GM21367 (cell line): ENCODE measurements at regions not wholly inside any gene's neighbourhood (a gene's known extent, or its start where the extent isn't known, plus 50 kb on each side); places are given as distances from the start of the nearest gene placed in this dataset.
"Not testable (repeated sequence)": the region's sequence is repeated elsewhere in the genome, so short reads cannot be mapped to it uniquely, and the experiment has no call there.

Source experiments
- ATAC-seq: cut with Tn5 transposase; IDR thresholded peaks from one replicate; pipeline ENCODE4 v1.9.1; 2021; ENCODE audit not compliant: unreplicated experiment

- ATAC-seq, result not testable (repeated sequence)
These were observed 724.3 kb downstream of the TTLL7 start for GRCh38 chr1:83274656-83275055.

DNA sequence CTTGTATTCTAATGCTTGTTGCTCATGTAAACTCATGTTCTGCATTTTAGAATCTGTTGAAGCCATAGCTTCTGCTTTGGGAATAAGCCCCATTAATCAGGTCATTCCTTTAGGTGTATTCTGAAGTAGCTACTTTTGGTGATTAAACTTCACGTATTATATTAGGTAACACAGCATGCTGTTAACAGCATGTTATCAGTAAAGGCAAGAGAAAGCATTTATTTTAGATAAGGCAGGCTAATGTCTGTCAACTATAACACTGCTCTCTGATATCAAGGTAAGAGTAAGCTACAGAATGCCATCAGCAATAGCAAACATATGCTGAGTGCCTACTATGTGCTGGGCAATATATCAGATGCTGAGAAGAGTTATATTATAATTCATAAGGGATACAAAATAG, 726.4 kb downstream of the TTLL7 start:
- not testable (repeated sequence) for ATAC-seq

GRCh38 chr1:83271834-83272233, 727.1 kb downstream of the TTLL7 start:
- ATAC-seq, result not testable (repeated sequence)

DNA sequence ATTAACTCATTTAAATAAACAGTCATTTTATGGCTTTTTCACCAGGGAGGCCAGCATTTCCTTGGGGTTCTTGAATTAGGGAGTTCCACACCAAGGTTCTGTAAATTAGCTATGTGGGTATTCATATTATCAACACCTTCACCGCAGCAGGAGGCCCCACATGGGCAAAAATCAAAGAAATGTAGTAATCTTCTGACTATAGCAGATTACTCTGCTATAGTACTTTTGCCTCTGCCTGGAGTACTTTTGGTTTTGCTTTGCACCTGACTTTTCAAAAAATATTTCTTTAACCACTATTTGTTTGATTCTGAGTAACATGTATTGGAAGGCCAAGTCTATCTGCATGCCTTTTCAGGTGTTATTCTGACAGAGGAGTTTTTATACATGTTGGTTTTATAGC, 728.1 kb downstream of the TTLL7 start:
- ATAC-seq, result not testable (repeated sequence)

DNA sequence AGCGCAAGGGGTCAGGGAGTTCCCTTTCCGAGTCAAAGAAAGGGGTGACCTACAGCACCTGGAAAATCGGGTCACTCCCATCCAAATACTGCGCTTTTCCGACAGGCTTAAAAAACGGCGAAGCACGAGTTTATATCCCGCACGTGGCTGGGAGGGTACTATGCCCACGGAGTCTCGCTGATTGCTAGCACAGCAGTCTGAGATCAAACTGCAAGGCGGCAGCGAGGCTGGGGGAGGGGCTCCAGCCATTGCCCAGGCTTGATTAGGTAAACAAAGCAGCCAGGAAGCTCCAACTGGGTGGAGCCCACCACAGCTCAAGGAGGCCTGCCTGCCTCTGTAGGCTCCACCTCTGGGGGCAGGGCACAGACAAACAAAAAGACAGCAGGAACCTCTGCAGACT, 735.1 kb downstream of the TTLL7 start:
- ATAC-seq, result not testable (repeated sequence)

DNA sequence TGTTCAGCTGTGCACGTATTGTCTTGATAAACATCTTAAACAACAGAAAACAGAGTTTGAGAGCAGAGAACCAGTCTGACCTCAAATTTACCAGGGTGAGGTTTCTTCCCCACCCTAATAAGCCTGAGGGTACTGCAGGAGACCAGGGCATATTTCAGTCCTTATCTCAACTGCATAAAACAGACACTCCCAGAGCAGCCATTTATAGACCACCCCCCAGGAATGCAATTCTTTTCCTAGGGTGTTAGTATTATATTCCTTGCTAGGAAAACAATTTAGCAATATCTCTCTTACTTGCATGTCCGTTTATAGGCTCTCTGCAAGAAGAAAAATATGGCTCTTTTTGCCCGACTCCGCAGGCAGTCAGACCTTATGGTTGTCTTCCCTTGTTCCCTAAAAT, 747.2 kb downstream of the TTLL7 start:
- not testable (repeated sequence) for ATAC-seq

DNA sequence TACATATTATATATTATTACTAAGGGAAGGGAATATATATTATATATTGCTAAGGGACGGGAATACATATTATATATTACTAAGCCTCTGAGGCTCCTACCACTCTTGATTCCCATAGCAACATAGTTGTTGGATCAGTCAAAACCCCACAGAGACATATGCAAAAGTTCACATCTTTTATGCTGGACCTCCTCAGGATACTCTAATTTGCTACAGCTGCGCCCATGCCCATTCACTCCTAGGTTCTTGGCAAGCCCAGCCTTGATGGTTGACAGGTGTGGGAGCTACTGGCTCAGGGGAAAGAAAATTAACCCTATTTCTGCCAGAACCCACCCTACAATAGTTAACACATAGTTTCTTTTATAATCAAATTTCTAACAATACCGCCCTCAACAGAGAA, 752.2 kb downstream of the TTLL7 start:
- ATAC-seq, result not testable (repeated sequence)

GRCh38 chr1:83244832-83245231, 754.1 kb downstream of the TTLL7 start:
- not testable (repeated sequence) for ATAC-seq

- not testable (repeated sequence) for ATAC-seq
These were observed 759.4 kb downstream of the TTLL7 start for GRCh38 chr1:83239568-83239967.

DNA sequence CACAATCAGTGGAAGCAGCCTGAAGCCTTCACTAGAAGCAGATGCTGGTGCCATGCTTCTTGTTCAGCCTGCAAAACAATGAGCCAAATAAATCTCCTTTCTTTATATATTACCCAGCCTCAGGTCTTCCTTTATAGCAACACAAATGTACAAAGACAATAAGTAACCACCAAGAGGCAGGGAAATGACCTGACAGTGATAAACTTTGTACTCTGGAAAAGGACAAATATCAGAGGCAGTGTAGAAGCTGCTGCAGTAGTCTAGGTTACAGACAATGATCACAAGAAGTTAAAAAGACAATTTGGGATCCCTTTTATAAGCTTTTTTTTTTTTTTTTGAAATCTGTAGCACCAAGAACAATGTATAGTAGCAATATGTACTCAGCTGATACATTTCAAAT, 760.3 kb downstream of the TTLL7 start:
- ATAC-seq, result not testable (repeated sequence)

- ATAC-seq, result not testable (repeated sequence)
These were observed 779.1 kb downstream of the TTLL7 start for GRCh38 chr1:83219788-83220187.

- not testable (repeated sequence) for ATAC-seq
These were observed 780.8 kb downstream of the TTLL7 start for GRCh38 chr1:83218036-83218716.

DNA sequence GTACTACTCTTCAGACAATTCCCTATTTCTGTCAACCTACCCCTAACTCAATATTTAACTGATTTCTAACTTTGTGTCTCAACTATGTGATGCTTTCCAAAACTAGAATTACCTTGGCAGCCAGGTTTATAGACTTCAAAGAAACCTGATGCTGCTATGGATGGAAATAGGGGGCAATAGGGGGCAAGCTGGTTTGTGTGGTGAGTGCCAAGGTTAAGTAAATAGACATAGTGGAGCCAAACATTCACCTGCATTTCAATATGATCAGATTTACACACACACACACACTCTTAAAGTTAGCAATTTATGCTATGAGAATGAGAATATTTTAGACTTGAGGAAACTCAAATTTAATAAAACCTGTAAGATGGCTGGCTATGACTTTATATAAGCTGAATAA, 784.6 kb downstream of the TTLL7 start:
- not testable (repeated sequence) for ATAC-seq

DNA sequence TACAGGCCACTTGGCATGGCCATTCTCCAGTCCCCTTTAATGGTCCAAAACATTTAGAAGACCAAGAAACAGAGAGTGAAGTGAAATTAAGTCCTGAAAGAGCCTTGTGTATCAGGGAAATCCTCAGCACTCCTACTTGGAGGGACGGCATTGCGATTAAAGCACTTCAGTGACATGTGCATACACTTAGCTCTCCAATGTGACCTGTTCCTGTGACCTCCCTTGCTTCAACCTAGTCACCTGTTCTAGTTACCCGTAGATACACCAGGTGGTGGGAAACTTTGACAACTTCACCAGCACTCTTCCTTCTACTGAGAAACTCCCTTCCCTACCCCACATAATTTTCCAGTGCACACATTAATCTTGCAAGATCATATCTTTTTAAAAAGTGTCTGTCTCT, 785.3 kb downstream of the TTLL7 start:
- ATAC-seq, result not testable (repeated sequence)

- ATAC-seq, result not testable (repeated sequence)
These were observed 786.9 kb downstream of the TTLL7 start for GRCh38 chr1:83212033-83212432.

GRCh38 chr1:83208540-83208939, 790.4 kb downstream of the TTLL7 start:
- ATAC-seq, result not testable (repeated sequence)

DNA sequence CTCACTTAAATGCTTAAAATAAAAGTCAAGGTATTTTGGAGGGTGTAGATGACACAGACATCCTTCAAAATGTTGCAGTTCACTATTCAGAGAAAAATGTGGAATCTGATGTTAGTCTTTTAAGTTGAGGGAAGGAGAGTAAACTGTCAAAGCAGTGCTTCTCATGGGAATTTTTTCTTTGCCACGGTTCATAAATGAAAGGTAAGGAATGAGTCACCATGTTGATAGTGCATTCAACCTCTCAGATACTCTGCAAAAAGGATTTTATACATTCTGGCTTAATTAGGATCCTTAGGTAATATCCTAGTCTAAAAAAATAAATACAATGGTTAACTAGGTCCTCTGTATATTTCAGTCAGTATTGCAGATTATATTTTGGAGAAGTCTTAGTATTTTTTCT, 804.3 kb downstream of the TTLL7 start:
- ATAC-seq, result not testable (repeated sequence)

GRCh38 chr1:83182033-83182728, 816.8 kb downstream of the TTLL7 start:
- ATAC-seq, result not testable (repeated sequence)

- not testable (repeated sequence) for ATAC-seq
These were observed 818.3 kb downstream of the TTLL7 start for GRCh38 chr1:83180621-83181020.

DNA sequence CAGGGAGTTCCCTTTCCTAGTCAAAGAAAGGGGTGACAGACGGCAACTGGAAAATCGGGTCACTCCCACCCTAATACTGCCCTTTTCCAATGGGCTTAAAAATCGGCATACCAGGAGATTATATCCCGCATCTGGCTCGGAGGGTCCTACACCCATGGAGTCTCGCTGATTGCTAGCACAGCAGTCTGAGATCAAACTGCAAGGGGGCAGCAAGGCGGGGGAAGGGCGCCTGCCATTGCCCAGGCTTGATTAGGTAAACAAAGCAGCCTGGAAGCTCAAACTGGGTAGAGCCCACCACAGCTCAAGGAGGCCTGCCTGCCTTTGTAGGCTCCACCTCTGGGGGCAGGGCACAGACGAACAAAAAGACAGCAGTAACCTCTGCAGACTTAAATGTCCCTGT, 831.3 kb downstream of the TTLL7 start:
- not testable (repeated sequence) for ATAC-seq

DNA sequence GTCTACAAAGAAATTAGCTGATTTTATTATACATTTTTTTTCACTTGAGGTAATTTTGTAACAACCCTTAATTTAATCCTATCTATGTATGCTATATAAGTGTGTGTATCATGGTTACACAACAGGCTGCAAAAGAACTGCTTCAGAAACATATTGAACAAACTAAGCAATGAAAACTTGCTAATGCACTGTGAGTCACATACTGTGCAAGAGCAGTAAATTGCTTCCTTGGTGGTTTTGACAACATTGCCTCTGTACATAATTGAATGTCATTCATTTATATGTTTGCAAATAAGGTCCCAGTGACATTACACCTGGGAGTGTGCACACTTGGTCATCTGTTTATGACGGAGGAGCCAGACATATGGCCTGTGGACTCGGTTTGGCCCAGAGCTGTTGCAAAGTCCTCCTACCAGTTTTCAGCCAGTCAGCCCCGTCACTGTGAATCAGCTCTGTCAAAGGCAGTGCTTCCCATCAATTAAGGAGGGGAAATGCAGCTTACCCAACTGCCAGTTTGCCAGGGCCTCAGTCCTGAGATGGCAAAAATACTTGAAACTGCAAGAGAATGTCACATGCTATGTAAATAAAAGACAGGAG, 835.0 kb downstream of the TTLL7 start:
- ATAC-seq, result not testable (repeated sequence)

DNA sequence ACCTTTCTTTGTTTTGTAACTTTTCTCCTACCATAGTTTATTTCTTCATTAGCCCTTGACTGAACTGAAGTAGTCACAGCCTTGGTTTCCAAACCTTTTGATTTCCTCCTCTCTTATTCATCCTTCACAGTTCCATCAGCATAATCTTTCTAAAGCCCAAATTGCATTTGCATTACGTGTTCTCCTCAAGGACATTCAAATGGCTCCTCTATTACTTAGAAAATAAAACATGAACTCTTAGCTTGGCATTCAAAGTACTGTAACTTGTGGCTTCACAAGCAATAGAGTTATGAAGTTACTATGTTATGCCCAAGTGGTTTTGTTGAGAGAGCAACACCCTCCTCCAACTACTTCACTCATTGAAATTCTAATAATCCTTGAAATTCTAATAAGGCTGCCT, 840.0 kb downstream of the TTLL7 start:
- not testable (repeated sequence) for ATAC-seq
